Dendritic cell treated with granulocyte-macrophage colony-stimulating factor and Interleukin-4, amounts not matched to agents 40 ng/mL and 50 ng/mL, for 4 days (primary cell): ENCODE measurements at regions not wholly inside any gene's neighbourhood (a gene's known extent, or its start where the extent isn't known, plus 50 kb on each side); places are given as distances from the start of the nearest gene placed in this dataset.

Experiments used
- H3K27ac Mint-ChIP-seq: one replicate; pipeline ENCODE4 v1.8.0; 2022; ENCODE audit warnings: mild to moderate bottlenecking, mixed read lengths
- H3K27me3 Mint-ChIP-seq: one replicate; pipeline ENCODE4 v1.8.0; 2022; ENCODE audit warnings: mild to moderate bottlenecking, mixed read lengths
- H3K36me3 Mint-ChIP-seq: one replicate; pipeline ENCODE4 v1.8.0; 2022; ENCODE audit warnings: low read depth, mixed read lengths
- H3K4me1 Mint-ChIP-seq: one replicate; pipeline ENCODE4 v1.8.0; 2022; ENCODE audit warnings: low read depth, mixed read lengths
- H3K4me3 Mint-ChIP-seq: one replicate; pipeline ENCODE4 v1.8.0; 2022; ENCODE audit warnings: mild to moderate bottlenecking, moderate library complexity, mixed read lengths
- H3K9me3 Mint-ChIP-seq: one replicate; pipeline ENCODE4 v1.8.0; 2022; ENCODE audit warnings: mixed read lengths
- intact Hi-C: fragments of 100-400 bp; cut with micrococcal nuclease; formaldehyde crosslinking; loops from one replicate; pipeline ENCODE4 v1.15.0; 2022

DNA sequence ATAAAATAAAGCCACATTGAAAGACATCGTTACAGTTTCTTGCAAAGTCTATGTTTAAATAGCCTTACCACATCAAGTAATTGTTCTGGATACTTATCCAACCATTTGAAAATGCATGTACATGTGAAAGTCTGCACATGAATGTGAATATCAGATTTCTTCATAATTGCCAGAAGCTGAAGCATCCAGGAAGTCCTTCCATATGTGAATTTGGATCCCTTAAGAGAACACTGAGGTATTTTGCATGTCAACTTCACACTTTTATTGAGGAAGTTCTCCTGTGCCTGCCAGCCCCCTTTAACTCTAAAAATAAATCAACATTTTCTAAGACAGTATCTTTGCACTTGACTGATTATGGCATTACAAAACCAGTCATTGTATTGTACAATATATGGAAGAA lies 1103.5 kb upstream of the ADGRL3 start:
- intact Hi-C loops: no loop called here
- Mint-ChIP-seq H3K4me3 (no peak overlapping the region), H3K27ac (no peak overlapping the region), H3K4me1 (no peaks in the 10 kb centered on the region), H3K36me3 (no peaks in the 10 kb centered on the region), H3K9me3 (no peaks in the 10 kb centered on the region), H3K27me3 (no peaks in the 10 kb centered on the region)

DNA sequence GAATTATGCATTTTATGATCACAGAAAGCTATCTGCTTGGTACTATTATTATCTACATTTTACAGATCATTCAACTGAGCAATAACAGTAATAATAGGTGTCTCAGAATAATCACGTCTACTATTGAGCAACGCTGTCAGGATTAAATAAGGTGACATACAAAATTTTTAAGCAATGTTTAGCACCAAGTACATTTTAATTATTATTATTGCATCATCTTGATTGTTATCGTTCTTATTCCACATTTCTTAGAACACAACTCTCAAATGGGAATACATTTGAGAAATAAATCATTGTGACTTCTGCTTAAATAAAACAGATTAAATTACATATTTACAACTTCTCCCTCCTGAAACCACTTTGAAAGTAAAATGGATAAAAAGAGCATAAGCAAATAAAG lies 1083.5 kb upstream of the ADGRL3 start:
- Mint-ChIP-seq H3K27ac (no peak overlapping the region), H3K4me1 (no peaks in the 10 kb centered on the region), H3K9me3 (no peaks in the 10 kb centered on the region), H3K36me3 (no peaks in the 10 kb centered on the region), H3K4me3 (no peak overlapping the region), H3K27me3 (no peaks in the 10 kb centered on the region)
- intact Hi-C loops: no loop called here

- H3K27me3 Mint-ChIP-seq: no peaks in the 10 kb centered on the region
- H3K4me1 Mint-ChIP-seq: no peaks in the 10 kb centered on the region
- no peak overlapping the region for H3K27ac Mint-ChIP-seq
- no peaks in the 10 kb centered on the region for H3K9me3 Mint-ChIP-seq
- intact Hi-C loops: no loop called here
- no peaks in the 10 kb centered on the region for H3K36me3 Mint-ChIP-seq
- no peak overlapping the region for H3K4me3 Mint-ChIP-seq
Measured at GRCh38 chr4:60117726-60118323, 1082.3 kb upstream of the ADGRL3 start.

DNA sequence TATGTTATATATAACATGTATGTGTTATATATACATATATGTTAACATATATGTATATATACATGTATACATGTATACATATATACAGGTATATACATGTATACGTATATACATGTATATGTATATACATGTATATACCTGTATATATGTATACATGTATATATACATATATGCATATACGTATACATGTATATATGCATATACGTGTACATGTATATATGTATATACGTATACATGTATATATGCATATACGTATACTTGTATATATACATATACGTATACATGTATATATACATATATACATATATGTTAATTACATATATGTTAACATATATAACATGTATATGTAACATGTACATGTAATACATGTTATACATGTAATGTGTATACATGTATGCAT lies 1077.3 kb upstream of the ADGRL3 start:
- Mint-ChIP-seq H3K27ac (no peak overlapping the region), H3K36me3 (no peaks in the 10 kb centered on the region), H3K4me1 (no peaks in the 10 kb centered on the region), H3K4me3 (no peak overlapping the region), H3K27me3 (no peaks in the 10 kb centered on the region), H3K9me3 (no peaks in the 10 kb centered on the region)
- intact Hi-C loops: no loop called here

- no peaks in the 10 kb centered on the region for H3K27me3 Mint-ChIP-seq
Measured at GRCh38 chr4:60128888-60129287, 1071.2 kb upstream of the ADGRL3 start.

DNA sequence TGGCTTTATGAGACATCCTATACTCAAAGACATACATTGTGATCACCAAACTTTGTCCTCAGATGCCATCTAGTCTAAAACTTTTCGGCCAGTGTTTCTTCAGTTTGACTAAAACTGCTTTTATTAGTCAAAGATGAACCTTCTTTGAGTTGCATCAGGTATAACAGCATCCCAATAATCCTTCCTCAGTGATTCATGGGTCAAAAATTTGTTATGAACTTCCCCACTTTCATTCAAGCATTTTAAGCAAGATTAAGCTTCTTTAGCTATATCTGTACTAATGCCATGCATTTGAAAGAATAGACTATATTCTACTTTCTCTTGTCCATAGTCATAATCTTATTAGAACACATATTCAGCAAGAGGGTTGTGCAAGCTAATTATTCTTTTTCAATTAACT lies 1070.4 kb upstream of the ADGRL3 start:
- Mint-ChIP-seq H3K27me3 (no peaks in the 10 kb centered on the region), H3K9me3 (no peaks in the 10 kb centered on the region), H3K4me1 (no peaks in the 10 kb centered on the region), H3K36me3 (no peaks in the 10 kb centered on the region), H3K4me3 (no peak overlapping the region), H3K27ac (no peak overlapping the region)
- intact Hi-C loops: no loop called here

More at GRCh38 chr4:60128888-60129287, 1071.2 kb upstream of the ADGRL3 start:
- no peaks in the 10 kb centered on the region for H3K9me3 Mint-ChIP-seq
- H3K4me1 Mint-ChIP-seq: no peaks in the 10 kb centered on the region
- H3K4me3 Mint-ChIP-seq: no peak overlapping the region
- no peaks in the 10 kb centered on the region for H3K36me3 Mint-ChIP-seq
- intact Hi-C loops: no loop called here
- H3K27ac Mint-ChIP-seq: no peak overlapping the region

- Mint-ChIP-seq H3K36me3 (no peaks in the 10 kb centered on the region), H3K27ac (no peak overlapping the region), H3K27me3 (no peaks in the 10 kb centered on the region), H3K4me1 (no peaks in the 10 kb centered on the region), H3K9me3 (no peaks in the 10 kb centered on the region), H3K4me3 (no peak overlapping the region)
- intact Hi-C loops: no loop called here
Measured at GRCh38 chr4:60133375-60133774, 1066.8 kb upstream of the ADGRL3 start.

GRCh38 chr4:60134099-60134498 lies 1066.0 kb upstream of the ADGRL3 start:
- Mint-ChIP-seq H3K27me3 (no peaks in the 10 kb centered on the region), H3K4me3 (no peak overlapping the region), H3K27ac (no peak overlapping the region), H3K4me1 (no peaks in the 10 kb centered on the region), H3K36me3 (no peaks in the 10 kb centered on the region), H3K9me3 (no peaks in the 10 kb centered on the region)
- intact Hi-C loops: no loop called here

DNA sequence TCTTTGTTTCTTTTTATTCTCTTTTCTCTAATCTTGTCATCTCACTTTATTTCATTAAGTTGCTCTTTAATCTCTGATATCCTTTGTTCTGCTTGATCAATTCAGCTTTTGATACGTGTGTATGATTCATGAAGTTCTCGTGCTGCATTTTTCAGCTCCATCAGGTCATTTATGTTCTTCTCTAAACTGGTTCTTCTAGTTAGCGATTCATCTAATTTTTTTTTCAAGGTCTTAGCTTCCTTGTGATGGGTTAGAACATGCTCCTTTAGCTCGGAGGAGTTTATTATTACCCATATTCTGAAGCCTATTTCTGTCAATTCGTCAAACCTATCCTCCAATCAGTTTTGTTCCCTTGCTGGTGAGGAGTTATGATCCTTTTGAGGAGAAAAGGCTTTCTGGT lies 1045.0 kb upstream of the ADGRL3 start:
- intact Hi-C loops: no loop called here
- Mint-ChIP-seq H3K27ac (no peak overlapping the region), H3K9me3 (peaks cover 52% of the 10 kb centered on the region), H3K27me3 (no peaks in the 10 kb centered on the region), H3K4me1 (no peaks in the 10 kb centered on the region), H3K4me3 (no peak overlapping the region), H3K36me3 (no peaks in the 10 kb centered on the region)

GRCh38 chr4:60173103-60173502 lies 1027.0 kb upstream of the ADGRL3 start:
- intact Hi-C loops: no loop called here
- peaks cover 8% of the 10 kb centered on the region for H3K9me3 Mint-ChIP-seq
- no peak overlapping the region for H3K27ac Mint-ChIP-seq
- no peak overlapping the region for H3K4me3 Mint-ChIP-seq
- H3K36me3 Mint-ChIP-seq: no peaks in the 10 kb centered on the region
- no peaks in the 10 kb centered on the region for H3K27me3 Mint-ChIP-seq
- no peaks in the 10 kb centered on the region for H3K4me1 Mint-ChIP-seq

DNA sequence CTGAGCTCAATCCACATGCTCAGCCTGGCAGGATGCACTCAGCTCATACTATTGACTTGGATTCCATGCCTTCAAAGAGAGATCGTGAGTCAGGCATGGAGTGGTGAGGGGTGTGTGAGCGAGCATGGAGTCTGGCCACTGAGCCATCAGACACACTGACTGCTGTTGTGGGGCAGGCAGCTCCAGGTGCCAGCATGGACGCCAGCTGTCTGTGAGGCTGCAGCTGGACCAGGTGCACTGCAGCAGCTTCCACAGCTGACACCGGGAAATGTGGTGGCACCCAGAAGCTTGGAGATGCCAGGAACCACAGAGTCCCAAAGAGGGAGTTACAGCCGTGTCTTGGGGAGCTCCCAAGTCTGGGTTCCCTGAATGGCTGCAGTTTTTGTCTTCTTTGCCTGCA lies 1026.4 kb upstream of the ADGRL3 start:
- Mint-ChIP-seq H3K9me3 (peaks cover 8% of the 10 kb centered on the region), H3K27ac (no peak overlapping the region), H3K27me3 (no peaks in the 10 kb centered on the region), H3K36me3 (no peaks in the 10 kb centered on the region), H3K4me3 (no peak overlapping the region), H3K4me1 (no peaks in the 10 kb centered on the region)
- intact Hi-C loops: no loop called here

DNA sequence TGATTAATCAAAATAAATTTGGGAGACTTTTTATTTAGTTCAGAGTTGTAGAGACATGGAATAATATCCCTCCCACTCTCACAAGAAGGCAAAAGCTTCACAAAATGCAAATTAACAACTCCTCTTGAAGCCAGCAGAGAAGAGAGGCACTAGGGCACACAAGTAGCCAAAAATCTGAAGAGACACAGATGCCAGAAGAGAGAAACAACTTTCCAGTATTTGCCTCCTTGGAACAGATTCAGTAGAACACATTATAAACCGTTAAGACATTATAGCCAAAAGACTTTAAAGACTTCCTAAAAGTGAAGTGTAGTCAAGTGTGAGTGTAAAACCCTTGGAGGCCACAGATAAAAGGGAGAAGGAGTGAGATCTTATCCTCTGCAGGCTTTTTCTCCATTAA lies 1024.9 kb upstream of the ADGRL3 start:
- Mint-ChIP-seq H3K36me3 (no peaks in the 10 kb centered on the region), H3K4me3 (no peak overlapping the region), H3K4me1 (no peaks in the 10 kb centered on the region), H3K27me3 (no peaks in the 10 kb centered on the region), H3K27ac (no peak overlapping the region), H3K9me3 (peaks cover 8% of the 10 kb centered on the region)
- intact Hi-C loops: no loop called here

GRCh38 chr4:60187428-60187827 lies 1012.7 kb upstream of the ADGRL3 start:
- Mint-ChIP-seq H3K4me3 (no peak overlapping the region), H3K27me3 (no peaks in the 10 kb centered on the region), H3K27ac (no peak overlapping the region), H3K36me3 (no peaks in the 10 kb centered on the region), H3K9me3 (peaks cover 19% of the 10 kb centered on the region), H3K4me1 (no peaks in the 10 kb centered on the region)
- intact Hi-C loops: no loop called here

DNA sequence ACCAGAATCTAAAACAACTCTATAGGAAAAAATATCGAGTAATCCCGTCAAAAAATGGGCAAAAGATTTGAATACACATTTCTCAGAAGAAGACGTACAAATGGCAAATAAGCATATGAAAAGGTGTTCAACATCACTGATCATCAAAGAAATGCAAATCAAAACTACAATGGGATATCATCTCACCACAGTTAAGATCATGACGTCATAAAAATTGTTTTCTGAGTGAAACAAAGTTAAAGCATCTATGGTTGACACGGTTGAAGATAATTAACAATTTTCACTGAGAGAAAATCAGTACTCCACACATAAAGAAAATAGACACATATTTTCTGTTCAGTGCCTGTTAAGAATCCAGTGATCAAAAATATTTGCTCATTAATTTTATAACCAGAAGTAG lies 1010.8 kb upstream of the ADGRL3 start:
- Mint-ChIP-seq H3K27ac (no peak overlapping the region), H3K27me3 (no peaks in the 10 kb centered on the region), H3K36me3 (no peaks in the 10 kb centered on the region), H3K4me3 (no peak overlapping the region), H3K4me1 (no peaks in the 10 kb centered on the region), H3K9me3 (peaks cover 19% of the 10 kb centered on the region)
- intact Hi-C loops: no loop called here

GRCh38 chr4:60194214-60194613 lies 1005.9 kb upstream of the ADGRL3 start:
- no peak overlapping the region for H3K4me3 Mint-ChIP-seq
- no peaks in the 10 kb centered on the region for H3K36me3 Mint-ChIP-seq
- peaks cover 19% of the 10 kb centered on the region for H3K9me3 Mint-ChIP-seq
- no peaks in the 10 kb centered on the region for H3K27me3 Mint-ChIP-seq
- no peaks in the 10 kb centered on the region for H3K4me1 Mint-ChIP-seq
- H3K27ac Mint-ChIP-seq: no peak overlapping the region
- intact Hi-C loops: no loop called here
